Smooth muscle cell (in vitro differentiated cells): ENCODE measurements at regions not wholly inside any gene's neighbourhood (a gene's known extent, or its start where the extent isn't known, plus 50 kb on each side); places are given as distances from the start of the nearest gene placed in this dataset.

ENCODE experiments used
- DNase-seq: peaks from one replicate; lab custom pipeline; 2025; ENCODE audit not compliant: unreplicated experiment; lab: John Stamatoyannopoulos, UW
- H2AFZ ChIP-seq: fragments of 200-600 bp; sonication (generic); 2 replicates; pipeline ENCODE4 v1.6.0; 2016; ENCODE audit warnings: antibody characterized with exemption, low read depth, mild to moderate bottlenecking
- H3F3A ChIP-seq: fragments of 200-600 bp; sonication (generic); 2 replicates; pipeline ENCODE4 v1.6.0; 2017; ENCODE audit warnings: antibody characterized with exemption, low read depth
- H3K27ac ChIP-seq: fragments of 200-600 bp; sonication (generic); 2 replicates; pipeline ENCODE4 v1.5.1; 2016; ENCODE audit warnings: low read depth, mild to moderate bottlenecking
- H3K27me3 ChIP-seq: fragments of 200-600 bp; sonication (generic); 2 replicates; pipeline ENCODE4 v1.6.1; 2016; ENCODE audit warnings: low read depth, mild to moderate bottlenecking
- H3K36me3 ChIP-seq: fragments of 200-600 bp; sonication (generic); 2 replicates; pipeline ENCODE4 v1.5.1; 2016; ENCODE audit warnings: low read depth
- H3K4me1 ChIP-seq: fragments of 200-600 bp; sonication (generic); 2 replicates; pipeline ENCODE4 v1.5.1; 2016; ENCODE audit warnings: low read depth
- H3K4me2 ChIP-seq: fragments of 200-600 bp; sonication (generic); 2 replicates; pipeline ENCODE4 v1.6.0; 2016; ENCODE audit warnings: mild to moderate bottlenecking
- H3K4me3 ChIP-seq: fragments of 200-600 bp; sonication (generic); 2 replicates; pipeline ENCODE4 v1.5.1; 2016; ENCODE audit warnings: mild to moderate bottlenecking
- H3K79me2 ChIP-seq: fragments of 200-600 bp; sonication (generic); 2 replicates; pipeline ENCODE4 v1.6.0; 2016; ENCODE audit warnings: low read depth, mild to moderate bottlenecking
- H3K9ac ChIP-seq: fragments of 200-600 bp; sonication (generic); 2 replicates; pipeline ENCODE4 v1.6.0; 2016; ENCODE audit warnings: low read depth
- H3K9me3 ChIP-seq: fragments of 200-600 bp; sonication (generic); replicated peaks from 2 replicates; pipeline ENCODE4 v1.5.1; 2016; ENCODE audit warnings: low read depth
- H4K20me1 ChIP-seq: fragments of 200-600 bp; sonication (generic); 2 replicates; pipeline ENCODE4 v1.6.0; 2016; ENCODE audit warnings: low read depth
- WGBS: methylation state at CpG from one replicate; pipeline ENCODE4 v1.1.7; 2016; ENCODE audit warnings: low lambda C conversion rate; 5-methylcytosine and 5-hydroxymethylcytosine counted together
- TF ChIP-seq, protein P1 (sequence below): fragments of 200-600 bp; sonication (generic); IDR thresholded peaks from 2 replicates; pipeline ENCODE4 v1.5.1; 2017; ENCODE audit warnings: borderline replicate concordance, mild to moderate bottlenecking, antibody characterized with exemption; ENCODE audit not compliant: insufficient read depth, poor library complexity, severe bottlenecking

GRCh38 chr1:214209260-214209808, 71.6 kb upstream of the SMYD2 start:
- H3K4me2 ChIP-seq: no peak overlapping the region
- H3K27me3 ChIP-seq: no peaks in the 10 kb centered on the region
- no peak overlapping the region for H3K27ac ChIP-seq
- H3F3A ChIP-seq: no peaks in the 10 kb centered on the region
- H4K20me1 ChIP-seq: no peaks in the 10 kb centered on the region
- no peak overlapping the region for H2AFZ ChIP-seq
- no peaks in the 10 kb centered on the region for H3K36me3 ChIP-seq
- no peak overlapping the region for H3K4me3 ChIP-seq
- H3K9ac ChIP-seq: no peak overlapping the region
- peaks cover 31% of the 10 kb centered on the region for H3K4me1 ChIP-seq
- H3K9me3 ChIP-seq: no peaks in the 10 kb centered on the region
- no peaks in the 10 kb centered on the region for H3K79me2 ChIP-seq
- TF ChIP-seq, protein P1, sequence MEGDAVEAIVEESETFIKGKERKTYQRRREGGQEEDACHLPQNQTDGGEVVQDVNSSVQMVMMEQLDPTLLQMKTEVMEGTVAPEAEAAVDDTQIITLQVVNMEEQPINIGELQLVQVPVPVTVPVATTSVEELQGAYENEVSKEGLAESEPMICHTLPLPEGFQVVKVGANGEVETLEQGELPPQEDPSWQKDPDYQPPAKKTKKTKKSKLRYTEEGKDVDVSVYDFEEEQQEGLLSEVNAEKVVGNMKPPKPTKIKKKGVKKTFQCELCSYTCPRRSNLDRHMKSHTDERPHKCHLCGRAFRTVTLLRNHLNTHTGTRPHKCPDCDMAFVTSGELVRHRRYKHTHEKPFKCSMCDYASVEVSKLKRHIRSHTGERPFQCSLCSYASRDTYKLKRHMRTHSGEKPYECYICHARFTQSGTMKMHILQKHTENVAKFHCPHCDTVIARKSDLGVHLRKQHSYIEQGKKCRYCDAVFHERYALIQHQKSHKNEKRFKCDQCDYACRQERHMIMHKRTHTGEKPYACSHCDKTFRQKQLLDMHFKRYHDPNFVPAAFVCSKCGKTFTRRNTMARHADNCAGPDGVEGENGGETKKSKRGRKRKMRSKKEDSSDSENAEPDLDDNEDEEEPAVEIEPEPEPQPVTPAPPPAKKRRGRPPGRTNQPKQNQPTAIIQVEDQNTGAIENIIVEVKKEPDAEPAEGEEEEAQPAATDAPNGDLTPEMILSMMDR: no peak
- no peak for DNase-seq
- WGBS: 85% methylated on average over 7 of the region's 7 CpGs

DNA sequence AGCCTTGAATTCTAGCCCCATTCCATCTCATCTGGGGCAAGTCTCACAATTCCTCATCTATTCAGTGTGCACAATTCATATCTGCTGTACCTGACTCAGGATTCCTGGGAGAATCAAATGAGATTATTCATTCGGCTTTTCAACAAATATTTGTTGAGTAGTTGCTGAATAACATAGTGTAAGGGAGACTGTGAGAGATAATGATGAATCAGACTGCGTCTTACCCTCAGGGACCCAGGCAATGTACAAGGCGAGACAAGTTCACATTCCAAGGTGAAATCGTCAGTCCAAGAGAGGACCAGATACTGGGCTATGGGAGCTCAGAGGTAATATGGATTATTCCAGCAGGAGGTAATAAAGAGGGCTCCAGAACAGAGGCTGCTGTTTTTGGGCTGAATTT, 67.8 kb upstream of the SMYD2 start:
- Histone ChIP-seq H3K4me2 (no peak overlapping the region), H3K4me3 (no peak overlapping the region)

GRCh38 chr1:214214851-214215250, 66.1 kb upstream of the SMYD2 start:
- H3K27ac ChIP-seq: peak overlapping the region; percentile 80
- no peaks in the 10 kb centered on the region for H4K20me1 ChIP-seq
- no peaks in the 10 kb centered on the region for H3K36me3 ChIP-seq
- H3K9ac ChIP-seq: no peak overlapping the region
- H2AFZ ChIP-seq: peak overlapping the region; percentile 87
- peak overlapping the region; percentile 89 for H3K4me2 ChIP-seq
- H3K4me3 ChIP-seq: no peak overlapping the region
- WGBS: 82% methylated on average over 1 of the region's 1 CpG
- no peaks in the 10 kb centered on the region for H3F3A ChIP-seq
- DNase-seq: no peak
- peaks cover 8% of the 10 kb centered on the region for H3K4me1 ChIP-seq
- TF ChIP-seq, protein P1: no peak
- H3K9me3 ChIP-seq: no peaks in the 10 kb centered on the region
- no peaks in the 10 kb centered on the region for H3K79me2 ChIP-seq
- peaks cover 10% of the 10 kb centered on the region for H3K27me3 ChIP-seq

More for the DNA sequence above, 67.8 kb upstream of the SMYD2 start:
- 56% methylated on average over 4 of the region's 4 CpGs for WGBS
- Histone ChIP-seq H3F3A (no peaks in the 10 kb centered on the region), H3K79me2 (no peaks in the 10 kb centered on the region), H3K4me1 (peaks cover 25% of the 10 kb centered on the region), H2AFZ (no peak overlapping the region), H4K20me1 (no peaks in the 10 kb centered on the region), H3K27me3 (peaks cover 6% of the 10 kb centered on the region), H3K9me3 (no peaks in the 10 kb centered on the region), H3K36me3 (no peaks in the 10 kb centered on the region), H3K9ac (no peak overlapping the region), H3K27ac (peak overlapping the region; percentile 59)
- TF ChIP-seq, protein P1: no peak
- no peak for DNase-seq

GRCh38 chr1:214215583-214215982, 65.4 kb upstream of the SMYD2 start:
- no peak overlapping the region for H3K4me3 ChIP-seq
- H2AFZ ChIP-seq: peak overlapping the region; percentile 31
- no peaks in the 10 kb centered on the region for H3K9me3 ChIP-seq
- peaks cover 7% of the 10 kb centered on the region for H3K4me1 ChIP-seq
- H3K36me3 ChIP-seq: no peaks in the 10 kb centered on the region
- peaks cover 10% of the 10 kb centered on the region for H3K27me3 ChIP-seq
- H3K4me2 ChIP-seq: no peak overlapping the region
- WGBS: 74% methylated on average over 3 of the region's 3 CpGs
- TF ChIP-seq, protein P1: no peak
- H3K27ac ChIP-seq: peak overlapping the region; percentile 80
- H3F3A ChIP-seq: no peaks in the 10 kb centered on the region
- H4K20me1 ChIP-seq: no peaks in the 10 kb centered on the region
- H3K9ac ChIP-seq: peak overlapping the region; percentile 6
- no peaks in the 10 kb centered on the region for H3K79me2 ChIP-seq
- no peak for DNase-seq
